Activated CD8-positive, alpha-beta T cell treated with anti-CD3 and anti-CD28 coated beads for 36 hours (primary cell): ENCODE measurements at regions not wholly inside any gene's neighbourhood (a gene's known extent, or its start where the extent isn't known, plus 50 kb on each side); places are given as distances from the start of the nearest gene placed in this dataset.

ENCODE experiments used
- ATAC-seq: fragments of 200-7000 bp; cut with Tn5 transposase; one replicate; pipeline ENCODE4 v1.10.0; 2021; ENCODE audit warnings: mild to moderate bottlenecking, moderate library complexity
- CTCF ChIA-PET: fragments of 350-600 bp; sonication (Branson Sonifier 250); formaldehyde crosslinking; loops from one replicate; lab custom pipeline; 2021; ENCODE audit warnings: antibody characterized with exemption; lab: Charles Lee
- POLR2A ChIA-PET: fragments of 350-600 bp; sonication (Branson Sonifier 250); formaldehyde crosslinking; loops from one replicate; lab custom pipeline; 2021; ENCODE audit warnings: antibody characterized with exemption; lab: Charles Lee
- DNase-seq: peaks from one replicate; pipeline ENCODE4 v3.0.0-alpha.2; 2020
- H3K27ac Mint-ChIP-seq: one replicate; pipeline ENCODE4 v1.8.0; 2021; ENCODE audit warnings: mild to moderate bottlenecking, mixed read lengths
- H3K27me3 Mint-ChIP-seq: one replicate; pipeline ENCODE4 v1.8.0; 2021; ENCODE audit warnings: mixed read lengths
- H3K36me3 Mint-ChIP-seq: one replicate; pipeline ENCODE4 v1.8.0; 2021; ENCODE audit warnings: low read depth, mixed read lengths
- H3K4me1 Mint-ChIP-seq: one replicate; pipeline ENCODE4 v1.8.0; 2021; ENCODE audit warnings: low read depth, mixed read lengths
- H3K4me3 Mint-ChIP-seq: one replicate; pipeline ENCODE4 v1.8.0; 2021; ENCODE audit warnings: mild to moderate bottlenecking, moderate library complexity, mixed read lengths
- H3K9me3 Mint-ChIP-seq: one replicate; pipeline ENCODE4 v1.8.0; 2021; ENCODE audit warnings: mixed read lengths
- CTCF ChIP-seq: fragments of 200-600 bp; IDR thresholded peaks from one replicate; pipeline ENCODE4 v1.8.0; 2022; ENCODE audit warnings: antibody characterized with exemption, mild to moderate bottlenecking
- intact Hi-C: fragments of 100-400 bp; cut with micrococcal nuclease; formaldehyde crosslinking; loops from one replicate; pipeline ENCODE4 v1.10.0; 2022

DNA sequence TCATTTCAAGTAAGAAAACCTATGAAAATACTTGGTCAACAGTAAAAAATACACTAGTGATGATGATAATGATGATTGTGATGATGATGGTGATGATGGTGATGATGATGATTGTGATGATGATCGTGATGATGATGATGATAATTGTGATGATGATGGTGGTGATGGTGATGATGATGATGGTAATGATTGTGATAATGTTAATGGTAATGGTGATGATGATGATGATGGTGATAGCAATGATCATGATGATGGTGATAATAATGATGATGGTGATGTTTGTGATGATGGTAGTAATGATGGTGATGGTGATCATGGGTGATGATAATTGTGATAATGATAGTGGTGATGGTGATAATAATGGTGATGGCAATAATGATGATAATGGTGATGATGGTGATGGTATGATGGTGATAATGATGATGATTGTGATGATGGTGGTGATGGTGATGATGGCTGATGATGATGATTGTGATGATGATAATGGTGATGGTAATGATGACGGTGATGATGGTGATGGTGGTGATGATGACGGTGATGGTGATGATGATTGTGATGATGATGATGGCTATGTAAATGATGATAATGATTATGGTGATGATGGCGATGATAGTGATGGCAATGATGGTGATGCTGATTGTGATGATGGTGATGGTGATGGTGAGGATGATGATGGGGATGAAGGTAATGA lies 62.1 kb downstream of the VCX3A start:
- ChIA-PET POLR2A (no interaction called here), CTCF (no interaction called here)
- TF ChIP-seq CTCF, result no peak
- DNase-seq, result no peak
- no peaks in the 10 kb centered on the region for H3K27me3 Mint-ChIP-seq
- intact Hi-C loops, result no loop called here
- no peaks in the 10 kb centered on the region for H3K36me3 Mint-ChIP-seq
- no peak for ATAC-seq
- no peak overlapping the region for H3K27ac Mint-ChIP-seq
- H3K4me1 Mint-ChIP-seq, result no peaks in the 10 kb centered on the region
- no peaks in the 10 kb centered on the region for H3K9me3 Mint-ChIP-seq
- H3K4me3 Mint-ChIP-seq, result no peak overlapping the region

DNA sequence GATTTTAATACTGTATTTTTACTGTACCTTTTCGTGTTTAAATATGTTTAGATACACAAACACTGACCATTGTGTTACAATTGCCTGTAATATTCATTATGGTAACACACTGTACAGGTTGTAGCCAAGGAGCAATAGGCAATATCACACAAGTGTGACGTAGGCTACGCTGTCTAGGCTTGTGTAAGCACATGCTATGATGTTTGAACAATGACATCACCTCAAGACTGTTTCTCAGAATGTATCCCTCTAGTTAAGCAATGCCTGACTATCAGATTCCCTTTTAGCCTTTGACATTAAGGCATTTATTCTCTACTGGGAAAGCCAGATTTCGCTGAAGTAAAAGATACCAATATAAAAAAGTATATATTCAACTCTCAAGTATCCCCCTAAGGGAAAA lies 66.2 kb downstream of the VCX3A start:
- ChIA-PET CTCF (no interaction called here), POLR2A (no interaction called here)
- Mint-ChIP-seq H3K9me3 (no peaks in the 10 kb centered on the region), H3K27ac (no peak overlapping the region), H3K4me1 (no peaks in the 10 kb centered on the region), H3K36me3 (no peaks in the 10 kb centered on the region), H3K4me3 (no peak overlapping the region), H3K27me3 (no peaks in the 10 kb centered on the region)
- intact Hi-C loops, result no loop called here
- TF ChIP-seq CTCF, result no peak
- no peak for ATAC-seq
- no peak for DNase-seq

- DNase-seq (no peak), ATAC-seq (no peak)
- H3K4me3 Mint-ChIP-seq, result no peak overlapping the region
- intact Hi-C loops, result no loop called here
- H3K9me3 Mint-ChIP-seq, result no peaks in the 10 kb centered on the region
- no peak overlapping the region for H3K27ac Mint-ChIP-seq
- CTCF ChIA-PET, result no interaction called here
- no peaks in the 10 kb centered on the region for H3K27me3 Mint-ChIP-seq
- POLR2A ChIA-PET, result interaction anchor here (0.6 kb wide), 1 partner anchor 79 kb away, joined by 3 read pairs; no protein-coding TSS in a partner anchor
- H3K4me1 Mint-ChIP-seq, result no peaks in the 10 kb centered on the region
- TF ChIP-seq CTCF, result no peak
- H3K36me3 Mint-ChIP-seq, result no peaks in the 10 kb centered on the region
These were observed 69.2 kb downstream of the VCX3A start for GRCh38 chrX:6465756-6466155.

- H3K27ac Mint-ChIP-seq, result no peak overlapping the region
- ATAC-seq, result no peak
- H3K9me3 Mint-ChIP-seq, result no peaks in the 10 kb centered on the region
- no peaks in the 10 kb centered on the region for H3K27me3 Mint-ChIP-seq
- H3K36me3 Mint-ChIP-seq, result no peaks in the 10 kb centered on the region
- intact Hi-C loops, result no loop called here
- POLR2A ChIA-PET, result no interaction called here
- DNase-seq, result no peak
- no peak for TF ChIP-seq CTCF
- no peak overlapping the region for H3K4me3 Mint-ChIP-seq
- CTCF ChIA-PET, result no interaction called here
- H3K4me1 Mint-ChIP-seq, result no peaks in the 10 kb centered on the region
These were observed 70.2 kb downstream of the VCX3A start for GRCh38 chrX:6464726-6465125.

- ATAC-seq (no peak), DNase-seq (no peak)
- no peak overlapping the region for H3K4me3 Mint-ChIP-seq
- no peaks in the 10 kb centered on the region for H3K36me3 Mint-ChIP-seq
- CTCF ChIA-PET, result no interaction called here
- H3K27me3 Mint-ChIP-seq, result no peaks in the 10 kb centered on the region
- TF ChIP-seq CTCF, result no peak
- H3K9me3 Mint-ChIP-seq, result no peaks in the 10 kb centered on the region
- no peaks in the 10 kb centered on the region for H3K4me1 Mint-ChIP-seq
- POLR2A ChIA-PET, result no interaction called here
- intact Hi-C loops, result no loop called here
- no peak overlapping the region for H3K27ac Mint-ChIP-seq
These were observed 73.9 kb downstream of the VCX3A start for GRCh38 chrX:6460893-6461490.
